HCT116 (cell line): ENCODE measurements at regions not wholly inside any gene's neighbourhood (a gene's known extent, or its start where the extent isn't known, plus 50 kb on each side); places are given as distances from the start of the nearest gene placed in this dataset.
A peak's percentile ranks its signal among the peaks of the same experiment; 100 is the strongest.

ENCODE experiments used
- ATAC-seq: fragments of 200-7000 bp; cut with Tn5 transposase; 2 replicates; pipeline ENCODE4 v1.9.1; 2020; ENCODE audit warnings: mild to moderate bottlenecking, moderate library complexity
- BruUV-seq: library from RNA; stranded (reverse); fragments of 400-500 nt; replicated peaks from 2 replicates; lab custom pipeline; 2021; lab: Mats Ljungman, UMichigan
- CTCF ChIA-PET: fragments of 300-600 bp; sonication (Branson Sonifier 250); formaldehyde crosslinking; loops from one replicate; lab custom pipeline; 2021; ENCODE audit warnings: antibody characterized with exemption; lab: Charles Lee
- POLR2A ChIA-PET: fragments of 300-600, 350-600 bp; sonication (Branson Sonifier 250); formaldehyde crosslinking; loops from one replicate; lab custom pipeline; 2021; ENCODE audit warnings: antibody characterized with exemption; lab: Charles Lee
- RAD21 ChIA-PET, 2 experiments: fragments of 300-600 bp; sonication (Branson Sonifier 250); formaldehyde crosslinking; loops; one replicate each; lab custom pipeline; 2023; ENCODE audit warnings: low total read pairs in 2 of 2; ENCODE audit not compliant: uncharacterized antibody in 2 of 2, unreplicated experiment in 2 of 2, low non-redundant PET in 1 of 2; lab: Charles Lee
- DNase-seq: peaks from one replicate; pipeline ENCODE4 v3.0.0-alpha.2; 2010; ENCODE audit warnings: low read depth, low spot score
- H2AFZ ChIP-seq: fragments of 200-600 bp; shearing (Covaris generic), sonication (generic); 2 replicates; pipeline ENCODE4 v1.6.1; 2017; ENCODE audit warnings: low read depth, mixed run types, mixed read lengths, antibody characterized with exemption, low read length; ENCODE audit not compliant: poor library complexity, severe bottlenecking
- H3K27ac ChIP-seq: 2 replicates; pipeline ENCODE4 v1.5.1; 2012; ENCODE audit warnings: low read depth, low read length
- H3K27me3 ChIP-seq: fragments of 200-600 bp; sonication (generic); 2 replicates; pipeline ENCODE4 v1.6.1; 2016; ENCODE audit warnings: mixed run types, low read length, mixed read lengths; ENCODE audit not compliant: insufficient read depth
- H3K36me3 ChIP-seq, 2 experiments: fragments of 200-500 bp in 1 of 2; fragments of 200-600 bp in 1 of 2; sonication (Bioruptor generic) in 1 of 2; sonication (generic) in 1 of 2; 2 replicates each; pipeline versions ENCODE4 v1.5.1 to v1.6.1; 2014 to 2016; ENCODE audit warnings: low read length in 2 of 2, inconsistent platforms in 1 of 2, mixed read lengths in 1 of 2, mixed run types in 1 of 2; ENCODE audit not compliant: insufficient read depth in 2 of 2, control insufficient read depth in 1 of 2
- H3K4me1 ChIP-seq, 2 experiments: fragments of 200-600 bp in 1 of 2; sonication (generic) in 1 of 2; 2 replicates each; pipeline versions ENCODE4 v1.5.1 to v1.6.1; 2012 to 2017; ENCODE audit warnings: low read length in 2 of 2, inconsistent platforms in 1 of 2, mild to moderate bottlenecking in 1 of 2, mixed read lengths in 1 of 2, mixed run types in 1 of 2, moderate library complexity in 1 of 2; ENCODE audit not compliant: insufficient read depth in 2 of 2, control insufficient read depth in 1 of 2
- H3K4me2 ChIP-seq: fragments of 200-600 bp; sonication (generic); 2 replicates; pipeline ENCODE4 v1.6.1; 2017; ENCODE audit warnings: mixed run types, low read length, mixed read lengths
- H3K4me3 ChIP-seq, 2 experiments: fragments of 200-600 bp in 1 of 2; sonication (generic) in 1 of 2; replicated peaks in 1 of 2; 2 replicates each; pipeline ENCODE4 v1.5.1; 2011 to 2016; ENCODE audit warnings: low read length in 2 of 2, control low read depth in 1 of 2, low read depth in 1 of 2, mild to moderate bottlenecking in 1 of 2, mixed read lengths in 1 of 2, mixed run types in 1 of 2
- H3K79me2 ChIP-seq: fragments of 200-600 bp; sonication (generic); 2 replicates; pipeline ENCODE4 v1.6.1; 2017; ENCODE audit warnings: mild to moderate bottlenecking, mixed run types, low read length, moderate library complexity, mixed read lengths; ENCODE audit not compliant: insufficient read depth
- H3K9ac ChIP-seq: fragments of 200-600 bp; sonication (generic); 2 replicates; pipeline ENCODE4 v1.6.1; 2016; ENCODE audit warnings: low read length, mixed read lengths
- H3K9me2 ChIP-seq: fragments of 200-600 bp; sonication (generic), shearing (Covaris generic); 2 replicates; pipeline ENCODE4 v1.6.1; 2017; ENCODE audit warnings: mixed run types, mild to moderate bottlenecking, moderate library complexity; ENCODE audit not compliant: insufficient read depth
- H3K9me3 ChIP-seq, 2 experiments: fragments of 200-500 bp in 1 of 2; fragments of 200-600 bp in 1 of 2; sonication (Bioruptor generic) in 1 of 2; sonication (generic) in 1 of 2; 2 replicates each; pipeline ENCODE4 v1.6.1; 2014 to 2017; ENCODE audit warnings: low read length in 2 of 2, mixed read lengths in 2 of 2, inconsistent platforms in 1 of 2, low read depth in 1 of 2, mild to moderate bottlenecking in 1 of 2, mixed run types in 1 of 2, moderate library complexity in 1 of 2; ENCODE audit not compliant: control insufficient read depth in 1 of 2, insufficient read depth in 1 of 2
- H4K20me1 ChIP-seq: fragments of 200-600 bp; sonication (generic), shearing (Covaris generic); 2 replicates; pipeline ENCODE4 v1.6.1; 2017; ENCODE audit warnings: mixed run types, mild to moderate bottlenecking, moderate library complexity; ENCODE audit not compliant: insufficient read depth
- CTCF ChIP-seq, 3 experiments: fragments of 200-600 bp in 1 of 3; sonication (generic) in 1 of 3; IDR thresholded peaks in 2 of 3; conservative IDR thresholded peaks in 1 of 3; 2 replicates each; pipeline ENCODE4 v1.5.1; 2012 to 2017; ENCODE audit warnings: low read depth in 2 of 3, low read length in 2 of 3, antibody characterized with exemption in 1 of 3, borderline replicate concordance in 1 of 3, control low read depth in 1 of 3, mild to moderate bottlenecking in 1 of 3, mixed read lengths in 1 of 3, mixed run types in 1 of 3, moderate library complexity in 1 of 3; ENCODE audit not compliant: insufficient read depth in 1 of 3
- ELF1 ChIP-seq: IDR thresholded peaks from 2 replicates; pipeline ENCODE4 v1.6.1; 2012; ENCODE audit warnings: low read depth, borderline replicate concordance
- RAD21 ChIP-seq: IDR thresholded peaks from 2 replicates; pipeline ENCODE4 v1.6.1; 2012; ENCODE audit warnings: low read depth, mild to moderate bottlenecking
- intact Hi-C: fragments of 100-400 bp; cut with micrococcal nuclease; formaldehyde crosslinking; loops from 2 replicates; pipeline ENCODE4 v1.10.0; 2022
- TF ChIP-seq, protein P1 (sequence below): IDR thresholded peaks from 2 replicates; pipeline ENCODE4 v1.6.1; 2012
- TF ChIP-seq, protein P2 (sequence below): IDR thresholded peaks from 2 replicates; pipeline ENCODE4 v1.6.1; 2012; ENCODE audit warnings: low read depth

DNA sequence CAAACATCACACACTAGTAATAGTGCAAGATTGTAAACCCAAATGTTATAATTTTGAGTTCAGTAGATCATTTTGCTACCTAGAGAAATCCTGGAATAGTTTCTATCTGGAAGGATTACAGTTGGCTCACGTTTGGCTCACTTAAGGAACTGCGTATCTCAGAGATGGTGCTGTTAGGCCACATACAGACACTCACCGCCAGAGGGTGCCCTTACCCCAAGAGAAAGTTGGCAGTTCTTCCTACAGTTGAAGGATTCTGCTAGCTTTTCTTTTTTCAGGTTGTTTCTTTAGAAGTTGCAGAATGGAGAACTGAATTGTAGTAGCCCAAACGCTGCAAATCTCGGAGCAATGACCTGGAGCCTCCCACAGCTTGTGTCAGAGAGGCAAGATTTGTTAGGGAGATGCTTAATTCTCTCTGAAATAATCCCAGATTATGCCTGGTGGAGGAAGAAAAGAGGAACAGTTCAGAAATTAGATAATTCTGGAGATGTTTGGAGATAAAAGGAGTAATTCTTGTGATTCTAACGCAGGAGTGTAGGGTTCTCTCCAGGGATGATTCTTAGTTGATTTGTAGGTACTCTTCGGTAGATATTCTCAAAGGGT, 87.9 kb upstream of the PAPPA2 start:
- peak; percentile 93 for ATAC-seq
- POLR2A ChIA-PET = no interaction called here

More for the DNA sequence above, 87.9 kb upstream of the PAPPA2 start:
- Histone ChIP-seq H3K36me3 (no peaks in the 10 kb centered on the region), H4K20me1 (no peaks in the 10 kb centered on the region), H3K9me2 (no peaks in the 10 kb centered on the region), H3K4me2 (no peak overlapping the region), H3K4me1 (no peaks in the 10 kb centered on the region), H2AFZ (no peak overlapping the region), H3K4me3 (no peak overlapping the region), H3K79me2 (no peaks in the 10 kb centered on the region), H3K9ac (no peak overlapping the region), H3K9me3 (no peaks in the 10 kb centered on the region), H3K27ac (no peak overlapping the region), H3K27me3 (peaks cover 26% of the 10 kb centered on the region; the same call in 1 of the 2 replicates)
- BruUV-seq = no TSS peak
- peak; percentile 51 for DNase-seq
- intact Hi-C loops = loop anchor here (1.0 to 5.0 kb wide), 6 partner anchors 91 to 1572 kb away; no protein-coding TSS in a partner anchor
- TF ChIP-seq, protein P1, sequence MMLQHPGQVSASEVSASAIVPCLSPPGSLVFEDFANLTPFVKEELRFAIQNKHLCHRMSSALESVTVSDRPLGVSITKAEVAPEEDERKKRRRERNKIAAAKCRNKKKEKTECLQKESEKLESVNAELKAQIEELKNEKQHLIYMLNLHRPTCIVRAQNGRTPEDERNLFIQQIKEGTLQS = no peak
- TF ChIP-seq ELF1 (no peak), CTCF (IDR thresholded peaks at IDR 0.05 in 2 of 3, conservative IDR thresholded peaks at IDR 0.05 in 1 of 3; ENCODE audit: borderline replicate concordance in 1 of 3, insufficient read depth in 1 of 3, low read depth in 2 of 3, low read length in 2 of 3) (peak; percentile 68 to 95 (median 92)), RAD21 (peak; percentile 83)
- TF ChIP-seq, protein P2, sequence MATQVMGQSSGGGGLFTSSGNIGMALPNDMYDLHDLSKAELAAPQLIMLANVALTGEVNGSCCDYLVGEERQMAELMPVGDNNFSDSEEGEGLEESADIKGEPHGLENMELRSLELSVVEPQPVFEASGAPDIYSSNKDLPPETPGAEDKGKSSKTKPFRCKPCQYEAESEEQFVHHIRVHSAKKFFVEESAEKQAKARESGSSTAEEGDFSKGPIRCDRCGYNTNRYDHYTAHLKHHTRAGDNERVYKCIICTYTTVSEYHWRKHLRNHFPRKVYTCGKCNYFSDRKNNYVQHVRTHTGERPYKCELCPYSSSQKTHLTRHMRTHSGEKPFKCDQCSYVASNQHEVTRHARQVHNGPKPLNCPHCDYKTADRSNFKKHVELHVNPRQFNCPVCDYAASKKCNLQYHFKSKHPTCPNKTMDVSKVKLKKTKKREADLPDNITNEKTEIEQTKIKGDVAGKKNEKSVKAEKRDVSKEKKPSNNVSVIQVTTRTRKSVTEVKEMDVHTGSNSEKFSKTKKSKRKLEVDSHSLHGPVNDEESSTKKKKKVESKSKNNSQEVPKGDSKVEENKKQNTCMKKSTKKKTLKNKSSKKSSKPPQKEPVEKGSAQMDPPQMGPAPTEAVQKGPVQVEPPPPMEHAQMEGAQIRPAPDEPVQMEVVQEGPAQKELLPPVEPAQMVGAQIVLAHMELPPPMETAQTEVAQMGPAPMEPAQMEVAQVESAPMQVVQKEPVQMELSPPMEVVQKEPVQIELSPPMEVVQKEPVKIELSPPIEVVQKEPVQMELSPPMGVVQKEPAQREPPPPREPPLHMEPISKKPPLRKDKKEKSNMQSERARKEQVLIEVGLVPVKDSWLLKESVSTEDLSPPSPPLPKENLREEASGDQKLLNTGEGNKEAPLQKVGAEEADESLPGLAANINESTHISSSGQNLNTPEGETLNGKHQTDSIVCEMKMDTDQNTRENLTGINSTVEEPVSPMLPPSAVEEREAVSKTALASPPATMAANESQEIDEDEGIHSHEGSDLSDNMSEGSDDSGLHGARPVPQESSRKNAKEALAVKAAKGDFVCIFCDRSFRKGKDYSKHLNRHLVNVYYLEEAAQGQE = no peak
- CTCF ChIA-PET = interaction anchor here (1.0 kb wide), 1 partner anchor 317 kb away, joined by 9 read pairs; no protein-coding TSS in a partner anchor
- RAD21 ChIA-PET = interaction anchor here in 1 of 2 experiments (0.6 kb wide), 1 partner anchor 1223 kb away, joined by 4 read pairs; no protein-coding TSS in a partner anchor
